ENCODE measurements at regions not wholly inside any gene's neighbourhood (a gene's known extent, or its start where the extent isn't known, plus 50 kb on each side); places are given as distances from the start of the nearest gene placed in this dataset.

GRCh38 chr20:11231742-11232648 lies 558.2 kb upstream of the JAG1 start:
- H3K27ac ChIP-seq (ENCODE audit: low read depth, low read length): no peak overlapping the region
- peaks cover 8% of the 10 kb centered on the region; the same call in 1 of the 2 replicates for H3K4me1 ChIP-seq (ENCODE audit: control insufficient read depth, insufficient read depth, low read length)
- no peaks in the 10 kb centered on the region for H3K27me3 ChIP-seq (ENCODE audit: control insufficient read depth, insufficient read depth, low read length)
- H3K9ac ChIP-seq (ENCODE audit: low read depth, low read length): no peak overlapping the region
- H3K4me3 ChIP-seq (ENCODE audit: low read depth, low read length): no peak overlapping the region
- no peaks in the 10 kb centered on the region for H3K36me3 ChIP-seq (ENCODE audit: control insufficient read depth, insufficient read depth, low read length)
- no peaks in the 10 kb centered on the region for H3K9me3 ChIP-seq (ENCODE audit: control insufficient read depth, insufficient read depth, low read length)

- Histone ChIP-seq H3K27ac (ENCODE audit: low read depth, low read length) (no peak overlapping the region), H3K4me1 (ENCODE audit: control insufficient read depth, insufficient read depth, low read length) (peaks cover 8% of the 10 kb centered on the region; the same call in 1 of the 2 replicates), H3K27me3 (ENCODE audit: control insufficient read depth, insufficient read depth, low read length) (no peaks in the 10 kb centered on the region), H3K4me3 (ENCODE audit: low read depth, low read length) (no peak overlapping the region), H3K9me3 (ENCODE audit: control insufficient read depth, insufficient read depth, low read length) (no peaks in the 10 kb centered on the region), H3K9ac (ENCODE audit: low read depth, low read length) (no peak overlapping the region), H3K36me3 (ENCODE audit: control insufficient read depth, insufficient read depth, low read length) (no peaks in the 10 kb centered on the region)
Measured at GRCh38 chr20:11232896-11233295, 559.1 kb upstream of the JAG1 start.

- Histone ChIP-seq H3K9me3 (ENCODE audit: control insufficient read depth, insufficient read depth, low read length) (no peaks in the 10 kb centered on the region), H3K4me1 (ENCODE audit: control insufficient read depth, insufficient read depth, low read length) (peaks cover 8% of the 10 kb centered on the region; the same call in 1 of the 2 replicates), H3K4me3 (ENCODE audit: low read depth, low read length) (no peak overlapping the region), H3K27ac (ENCODE audit: low read depth, low read length) (no peak overlapping the region), H3K27me3 (ENCODE audit: control insufficient read depth, insufficient read depth, low read length) (no peaks in the 10 kb centered on the region), H3K9ac (ENCODE audit: low read depth, low read length) (no peak overlapping the region), H3K36me3 (ENCODE audit: control insufficient read depth, insufficient read depth, low read length) (no peaks in the 10 kb centered on the region)
Measured at GRCh38 chr20:11234181-11234580, 560.4 kb upstream of the JAG1 start.

GRCh38 chr20:11234608-11235007 lies 560.8 kb upstream of the JAG1 start:
- H3K4me3 ChIP-seq (ENCODE audit: low read depth, low read length): no peak overlapping the region
- no peaks in the 10 kb centered on the region for H3K27me3 ChIP-seq (ENCODE audit: control insufficient read depth, insufficient read depth, low read length)
- no peaks in the 10 kb centered on the region for H3K36me3 ChIP-seq (ENCODE audit: control insufficient read depth, insufficient read depth, low read length)
- H3K9ac ChIP-seq (ENCODE audit: low read depth, low read length): no peak overlapping the region
- H3K4me1 ChIP-seq (ENCODE audit: control insufficient read depth, insufficient read depth, low read length): peaks cover 8% of the 10 kb centered on the region; the same call in 1 of the 2 replicates
- no peaks in the 10 kb centered on the region for H3K9me3 ChIP-seq (ENCODE audit: control insufficient read depth, insufficient read depth, low read length)
- H3K27ac ChIP-seq (ENCODE audit: low read depth, low read length): no peak overlapping the region

DNA sequence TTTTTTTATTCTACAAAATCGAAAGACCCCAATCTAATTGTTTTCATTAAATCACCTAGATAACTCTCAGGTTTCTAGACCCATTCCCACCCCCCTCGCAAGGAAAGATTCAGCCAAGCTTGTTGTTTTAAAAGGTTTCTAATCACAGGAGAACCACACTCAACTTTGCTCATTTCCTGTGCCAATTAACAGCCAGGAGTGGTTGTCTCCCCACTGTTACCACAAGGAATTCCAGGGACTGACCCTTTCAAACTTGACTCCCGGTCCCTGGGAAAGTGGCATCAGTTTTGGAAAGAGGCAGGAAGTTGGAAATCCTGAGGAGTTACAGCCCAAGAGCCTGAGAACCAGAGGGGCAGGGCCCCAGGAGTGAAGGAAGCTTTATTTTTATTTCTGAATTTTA lies 561.3 kb upstream of the JAG1 start:
- Histone ChIP-seq H3K27ac (ENCODE audit: low read depth, low read length) (no peak overlapping the region), H3K27me3 (ENCODE audit: control insufficient read depth, insufficient read depth, low read length) (no peaks in the 10 kb centered on the region), H3K4me1 (ENCODE audit: control insufficient read depth, insufficient read depth, low read length) (peaks cover 8% of the 10 kb centered on the region; the same call in 1 of the 2 replicates), H3K9me3 (ENCODE audit: control insufficient read depth, insufficient read depth, low read length) (no peaks in the 10 kb centered on the region), H3K9ac (ENCODE audit: low read depth, low read length) (no peak overlapping the region), H3K4me3 (ENCODE audit: low read depth, low read length) (no peak overlapping the region), H3K36me3 (ENCODE audit: control insufficient read depth, insufficient read depth, low read length) (no peaks in the 10 kb centered on the region)

GRCh38 chr20:11242320-11242719 lies 568.5 kb upstream of the JAG1 start:
- Histone ChIP-seq H3K9me3 (ENCODE audit: control insufficient read depth, insufficient read depth, low read length) (no peaks in the 10 kb centered on the region), H3K36me3 (ENCODE audit: control insufficient read depth, insufficient read depth, low read length) (no peaks in the 10 kb centered on the region), H3K27me3 (ENCODE audit: control insufficient read depth, insufficient read depth, low read length) (no peaks in the 10 kb centered on the region), H3K27ac (ENCODE audit: low read depth, low read length) (no peak overlapping the region), H3K9ac (ENCODE audit: low read depth, low read length) (no peak overlapping the region), H3K4me3 (ENCODE audit: low read depth, low read length) (no peak overlapping the region), H3K4me1 (ENCODE audit: control insufficient read depth, insufficient read depth, low read length) (no peaks in the 10 kb centered on the region)

- Histone ChIP-seq H3K9ac (ENCODE audit: low read depth, low read length) (no peak overlapping the region), H3K4me3 (ENCODE audit: low read depth, low read length) (no peak overlapping the region), H3K36me3 (ENCODE audit: control insufficient read depth, insufficient read depth, low read length) (no peaks in the 10 kb centered on the region), H3K27ac (ENCODE audit: low read depth, low read length) (no peak overlapping the region), H3K9me3 (ENCODE audit: control insufficient read depth, insufficient read depth, low read length) (no peaks in the 10 kb centered on the region), H3K27me3 (ENCODE audit: control insufficient read depth, insufficient read depth, low read length) (peaks cover 4% of the 10 kb centered on the region; the same call in 1 of the 2 replicates), H3K4me1 (ENCODE audit: control insufficient read depth, insufficient read depth, low read length) (peaks cover 21% of the 10 kb centered on the region)
Measured at GRCh38 chr20:11245431-11245830, 571.6 kb upstream of the JAG1 start.

- H3K36me3 ChIP-seq (ENCODE audit: control insufficient read depth, insufficient read depth, low read length): no peaks in the 10 kb centered on the region
- no peaks in the 10 kb centered on the region for H3K9me3 ChIP-seq (ENCODE audit: control insufficient read depth, insufficient read depth, low read length)
- H3K27me3 ChIP-seq (ENCODE audit: control insufficient read depth, insufficient read depth, low read length): peaks cover 4% of the 10 kb centered on the region; the same call in 1 of the 2 replicates
- no peak overlapping the region for H3K4me3 ChIP-seq (ENCODE audit: low read depth, low read length)
- H3K9ac ChIP-seq (ENCODE audit: low read depth, low read length): no peak overlapping the region
- H3K27ac ChIP-seq (ENCODE audit: low read depth, low read length): no peak overlapping the region
- peaks cover 21% of the 10 kb centered on the region for H3K4me1 ChIP-seq (ENCODE audit: control insufficient read depth, insufficient read depth, low read length)
Measured at GRCh38 chr20:11246251-11246775, 572.5 kb upstream of the JAG1 start.

DNA sequence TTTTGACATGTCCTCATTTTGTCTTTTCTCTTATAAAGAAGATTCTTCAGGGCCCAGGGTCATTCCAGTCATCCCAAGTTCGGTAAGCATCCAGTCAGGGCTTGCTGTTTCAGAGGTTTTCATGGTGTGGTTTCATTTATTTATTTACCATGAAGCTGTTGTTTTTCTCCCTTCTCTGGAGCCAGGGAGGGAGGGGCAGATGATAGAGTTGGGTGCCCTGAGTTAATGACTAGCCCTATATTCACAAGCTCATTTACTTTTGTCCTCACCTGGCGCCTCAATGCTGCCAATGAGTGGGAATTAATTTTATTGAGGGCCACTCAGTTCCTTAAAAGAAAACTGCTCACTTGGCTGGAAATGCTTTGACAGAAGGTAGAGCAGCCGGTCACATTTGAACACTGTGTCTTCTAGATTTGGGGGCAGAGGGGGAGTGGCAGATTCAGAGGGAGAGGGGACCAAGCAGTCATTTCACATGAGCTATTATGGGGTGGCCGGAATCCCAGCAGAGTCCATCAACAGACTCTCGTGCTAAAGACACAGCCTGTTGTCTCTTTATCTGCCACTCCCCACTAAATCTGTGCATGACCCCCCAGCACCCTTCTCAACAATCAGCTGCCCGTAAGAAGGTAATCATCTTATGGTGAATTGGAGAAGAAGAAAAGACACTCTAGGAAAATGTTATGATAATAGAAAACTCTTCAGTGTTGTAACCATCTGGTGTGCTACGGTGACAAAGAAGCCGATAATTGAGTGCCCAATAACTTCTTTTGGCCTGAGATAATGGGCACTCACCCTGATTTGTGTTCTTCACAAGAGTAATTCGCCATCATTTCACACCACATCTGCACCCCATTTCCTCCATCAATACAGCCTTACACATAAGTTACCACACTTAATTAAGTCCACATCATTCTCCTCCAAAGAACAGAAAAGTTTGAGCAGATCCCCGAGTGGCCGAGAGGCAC lies 573.5 kb upstream of the JAG1 start:
- Histone ChIP-seq H3K4me3 (ENCODE audit: low read depth, low read length) (no peak overlapping the region), H3K27ac (ENCODE audit: low read depth, low read length) (no peak overlapping the region), H3K27me3 (ENCODE audit: control insufficient read depth, insufficient read depth, low read length) (peaks cover 4% of the 10 kb centered on the region; the same call in 1 of the 2 replicates), H3K9me3 (ENCODE audit: control insufficient read depth, insufficient read depth, low read length) (no peaks in the 10 kb centered on the region), H3K36me3 (ENCODE audit: control insufficient read depth, insufficient read depth, low read length) (no peaks in the 10 kb centered on the region), H3K9ac (ENCODE audit: low read depth, low read length) (no peak overlapping the region), H3K4me1 (ENCODE audit: control insufficient read depth, insufficient read depth, low read length) (peaks cover 21% of the 10 kb centered on the region)

DNA sequence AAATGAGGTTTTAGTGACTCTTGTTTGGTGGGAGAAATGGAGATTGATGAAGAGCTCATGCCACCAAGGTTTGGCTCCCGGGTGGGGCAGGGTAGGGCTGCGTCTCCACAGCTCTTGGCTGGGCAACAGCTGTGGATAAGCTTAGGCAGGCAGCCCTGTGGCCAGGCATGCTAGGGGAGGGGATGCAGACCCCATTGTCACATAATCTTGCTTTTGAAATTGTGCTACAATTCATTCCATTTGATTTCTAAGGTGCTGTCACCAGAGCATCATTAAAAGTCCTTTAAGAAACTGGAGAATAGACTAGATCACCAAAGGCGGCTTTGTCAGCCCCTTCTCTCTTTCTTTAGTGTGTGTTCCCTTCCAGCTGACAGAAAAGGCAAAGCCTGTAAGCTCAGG lies 574.2 kb upstream of the JAG1 start:
- no peak overlapping the region for H3K4me3 ChIP-seq (ENCODE audit: low read depth, low read length)
- peaks cover 4% of the 10 kb centered on the region; the same call in 1 of the 2 replicates for H3K27me3 ChIP-seq (ENCODE audit: control insufficient read depth, insufficient read depth, low read length)
- H3K9me3 ChIP-seq (ENCODE audit: control insufficient read depth, insufficient read depth, low read length): no peaks in the 10 kb centered on the region
- peaks cover 21% of the 10 kb centered on the region for H3K4me1 ChIP-seq (ENCODE audit: control insufficient read depth, insufficient read depth, low read length)
- no peaks in the 10 kb centered on the region for H3K36me3 ChIP-seq (ENCODE audit: control insufficient read depth, insufficient read depth, low read length)
- peak overlapping the region; percentile 40 for H3K27ac ChIP-seq (ENCODE audit: low read depth, low read length)
- H3K9ac ChIP-seq (ENCODE audit: low read depth, low read length): no peak overlapping the region

All from HUES48 (cell line).